IMR-90 (cell line): ENCODE measurements at regions not wholly inside any gene's neighbourhood (a gene's known extent, or its start where the extent isn't known, plus 50 kb on each side); places are given as distances from the start of the nearest gene placed in this dataset.
A peak's percentile ranks its signal among the peaks of the same experiment; 100 is the strongest.

Source experiments
- ATAC-seq: fragments of 200-7000 bp; cut with Tn5 transposase; 2 replicates; pipeline ENCODE4 v1.9.1; 2020; ENCODE audit warnings: low read depth, mild to moderate bottlenecking, moderate library complexity
- BruUV-seq: library from RNA; stranded (reverse); fragments of 400-500 nt; replicated peaks from 2 replicates; lab custom pipeline; 2021; lab: Mats Ljungman, UMichigan
- CTCF ChIA-PET: fragments of 300-600 bp; formaldehyde crosslinking; extraction: SDS; loops from one replicate; lab custom pipeline; 2021; ENCODE audit warnings: antibody characterized with exemption; lab: Yijun Ruan, JAX
- POLR2A ChIA-PET: fragments of 300-600 bp; sonication (Branson Sonifier 250); formaldehyde crosslinking; loops from one replicate; lab custom pipeline; 2022; ENCODE audit warnings: antibody characterized with exemption; ENCODE audit not compliant: unreplicated experiment; lab: Charles Lee
- DNase-seq: peaks from one replicate; pipeline ENCODE4 v3.0.0; 2013
- H2AFZ ChIP-seq: replicated peaks from 2 replicates; pipeline ENCODE3; 2013; ENCODE audit warnings: low read length, mild to moderate bottlenecking; ENCODE audit not compliant: poor library complexity
- H2AK5ac ChIP-seq: 2 replicates; pipeline ENCODE4 v1.6.1; 2013; ENCODE audit warnings: low read depth, low read length, inconsistent platforms
- H2AK9ac ChIP-seq: replicated peaks from 2 replicates; pipeline ENCODE3; 2013; ENCODE audit warnings: mild to moderate bottlenecking, low read depth, low read length, moderate library complexity; ENCODE audit not compliant: poor library complexity
- H2BK120ac ChIP-seq: 2 replicates; pipeline ENCODE4 v1.6.1; 2013; ENCODE audit warnings: low read depth, low read length, inconsistent platforms
- H2BK15ac ChIP-seq: 3 replicates; pipeline ENCODE4 v1.6.1; 2013; ENCODE audit warnings: low read depth, low read length, inconsistent platforms
- H2BK20ac ChIP-seq: 2 replicates; pipeline ENCODE4 v1.6.1; 2013; ENCODE audit warnings: low read depth, mild to moderate bottlenecking, inconsistent platforms, low read length, moderate library complexity
- H2BK5ac ChIP-seq: 2 replicates; pipeline ENCODE4 v1.6.1; 2013; ENCODE audit warnings: mild to moderate bottlenecking, low read depth, low read length, inconsistent platforms; ENCODE audit not compliant: poor library complexity, severe bottlenecking
- H3K14ac ChIP-seq: replicated peaks from 2 replicates; pipeline ENCODE4 v1.6.1; 2013; ENCODE audit warnings: low read depth, low read length, inconsistent platforms
- H3K18ac ChIP-seq: 2 replicates; pipeline ENCODE4 v1.6.1; 2013; ENCODE audit warnings: low read depth, low read length, control low read depth
- H3K23ac ChIP-seq: 2 replicates; pipeline ENCODE4 v1.6.1; 2013; ENCODE audit warnings: low read depth, low read length, inconsistent platforms
- H3K27ac ChIP-seq: 2 replicates; pipeline ENCODE4 v1.5.1; 2013; ENCODE audit warnings: mild to moderate bottlenecking, control low read depth, low read length; ENCODE audit not compliant: insufficient read depth
- H3K27me3 ChIP-seq: 2 replicates; pipeline ENCODE4 v1.6.1; 2013; ENCODE audit warnings: low read length; ENCODE audit not compliant: control insufficient read depth, insufficient read depth
- H3K36me3 ChIP-seq: 2 replicates; pipeline ENCODE4 v1.6.1; 2013; ENCODE audit warnings: low read length, mixed read lengths; ENCODE audit not compliant: control insufficient read depth, insufficient read depth
- H3K4ac ChIP-seq: 2 replicates; pipeline ENCODE4 v1.6.1; 2013; ENCODE audit warnings: low read depth, low read length, inconsistent platforms
- H3K4me1 ChIP-seq: 2 replicates; pipeline ENCODE4 v1.6.1; 2013; ENCODE audit warnings: low read length, mixed read lengths; ENCODE audit not compliant: control insufficient read depth, insufficient read depth
- H3K4me2 ChIP-seq: 2 replicates; pipeline ENCODE4 v1.6.1; 2013; ENCODE audit warnings: low read depth, mild to moderate bottlenecking, control low read depth, low read length, moderate library complexity
- H3K4me3 ChIP-seq: 2 replicates; pipeline ENCODE4 v1.5.1; 2013; ENCODE audit warnings: low read depth, mild to moderate bottlenecking, control low read depth, low read length, moderate library complexity; ENCODE audit not compliant: insufficient read depth
- H3K56ac ChIP-seq: 2 replicates; pipeline ENCODE4 v1.6.1; 2013; ENCODE audit warnings: low read length, inconsistent platforms; ENCODE audit not compliant: insufficient read depth; ENCODE audit errors: extremely low read depth
- H3K79me1 ChIP-seq, 2 experiments: 2 replicates each; pipeline ENCODE4 v1.6.1; 2013; ENCODE audit warnings: low read length in 2 of 2, inconsistent platforms in 1 of 2, low read depth in 1 of 2
- H3K9ac ChIP-seq: 2 replicates; pipeline ENCODE4 v1.6.1; 2013; ENCODE audit warnings: low read depth, low read length, control low read depth
- H3K9me1 ChIP-seq: 2 replicates; pipeline ENCODE4 v1.6.1; 2013; ENCODE audit warnings: low read length, inconsistent platforms; ENCODE audit not compliant: insufficient read depth
- H3K9me3 ChIP-seq: 2 replicates; pipeline ENCODE4 v1.6.1; 2013; ENCODE audit warnings: low read length; ENCODE audit not compliant: control insufficient read depth, insufficient read depth
- H4K20me1 ChIP-seq: 2 replicates; pipeline ENCODE4 v1.6.1; 2013; ENCODE audit warnings: low read length, inconsistent platforms; ENCODE audit not compliant: insufficient read depth
- H4K5ac ChIP-seq: 2 replicates; pipeline ENCODE4 v1.6.1; 2013; ENCODE audit warnings: mild to moderate bottlenecking, low read depth, low read length, control low read depth
- H4K8ac ChIP-seq, 2 experiments: 2 replicates each; pipeline ENCODE4 v1.6.1; 2013; ENCODE audit warnings: low read depth in 2 of 2, low read length in 2 of 2, control low read depth in 1 of 2, inconsistent platforms in 1 of 2
- H4K91ac ChIP-seq: 2 replicates; pipeline ENCODE4 v1.6.1; 2013; ENCODE audit warnings: low read depth, low read length, inconsistent platforms; ENCODE audit not compliant: insufficient read depth
- FOS ChIP-seq: fragments of 150-350 bp; IDR thresholded peaks from 2 replicates; pipeline ENCODE4 v1.6.1; 2016; ENCODE audit warnings: low read depth, low read length
- POLR2A ChIP-seq: IDR thresholded peaks from 2 replicates; pipeline ENCODE4 v1.6.1; 2012; ENCODE audit warnings: mild to moderate bottlenecking, low read depth, low read length
- USF2 ChIP-seq: fragments of 150-350 bp; IDR thresholded peaks from 2 replicates; pipeline ENCODE4 v1.6.1; 2017; ENCODE audit warnings: mild to moderate bottlenecking, antibody characterized with exemption, low read length, low read depth
- WGBS, 2 experiments: methylation state at CpG; one replicate each; pipeline versions ENCODE4 v1.1.5 to v1.1.7; 2013; ENCODE audit warnings: missing lambda C conversion rate in 2 of 2; ENCODE audit not compliant: insufficient read length in 1 of 2; ENCODE audit errors: extremely low coverage in 2 of 2; 5-methylcytosine and 5-hydroxymethylcytosine counted together
- dilution Hi-C: fragments of 300-500 bp; cut with HindIII; formaldehyde crosslinking; loops from one replicate; pipeline ENCODE4 v1.14.3; 2018; ENCODE audit warnings: low sequenced_read_pairs; ENCODE audit not compliant: unreplicated experiment
- in situ Hi-C: fragments of 300-500 bp; cut with MboI; formaldehyde crosslinking; loops from 3 replicates; pipeline ENCODE4 v1.14.3; 2019; ENCODE audit warnings: low sequenced_read_pairs, inconsistent platforms, mixed read lengths
- intact Hi-C: fragments of 100-400 bp; cut with micrococcal nuclease; formaldehyde crosslinking; loops from 2 replicates; pipeline ENCODE4 v1.10.0; 2022

- no peak overlapping the region for H2AFZ ChIP-seq
- no TSS peak for BruUV-seq
- no peaks in the 10 kb centered on the region for H4K20me1 ChIP-seq
- no peak overlapping the region for H2AK9ac ChIP-seq
- ChIA-PET POLR2A (no interaction called here), CTCF (no interaction called here)
- H4K5ac ChIP-seq: no peak overlapping the region
- H2BK15ac ChIP-seq: no peak overlapping the region
- H4K8ac ChIP-seq: peak overlapping the region in 1 of 2 experiments; percentile 34; a peak in 1 of 4 replicates
- 0 out of 2 replicates have a peak overlapping the region, but pooled peaks have one; percentile 32 for H3K4ac ChIP-seq
- TF ChIP-seq POLR2A: no peak
- peak; percentile 6; the same call in 1 of the 2 replicates for TF ChIP-seq FOS
- peak; percentile 73; the same call in 1 of the 2 replicates for TF ChIP-seq USF2
- no peak overlapping the region for H3K23ac ChIP-seq
- H3K18ac ChIP-seq: no peak overlapping the region
- H3K36me3 ChIP-seq: no peaks in the 10 kb centered on the region
- DNase-seq (peak; percentile 65), ATAC-seq (peak; percentile 57)
- H3K9ac ChIP-seq: no peak overlapping the region
- no peak overlapping the region for H4K91ac ChIP-seq
- intact Hi-C loops: loop anchor here (5.0 kb wide), 1 partner anchor 76 kb away; no protein-coding TSS in a partner anchor
- H3K27ac ChIP-seq: no peak overlapping the region
- no peak overlapping the region for H2BK5ac ChIP-seq
- no peak overlapping the region for H2BK120ac ChIP-seq
- no peak overlapping the region; the same call in 1 of the 2 replicates for H2BK20ac ChIP-seq
- no peak overlapping the region for H3K14ac ChIP-seq
- H3K4me2 ChIP-seq: no peak overlapping the region
- dilution Hi-C loops: no loop called here
- peak overlapping the region; percentile 9; the same call in 1 of the 2 replicates for H2AK5ac ChIP-seq
- no CpG with 5 or more reads among the region's 7 CpGs for WGBS, 2 experiments
- H3K56ac ChIP-seq: no peak overlapping the region
- no peak overlapping the region for H3K4me3 ChIP-seq
- H3K4me1 ChIP-seq: peaks cover 19% of the 10 kb centered on the region
- H3K27me3 ChIP-seq: no peaks in the 10 kb centered on the region
- no peaks in the 10 kb centered on the region for H3K79me1 ChIP-seq
- no peaks in the 10 kb centered on the region for H3K9me3 ChIP-seq
- in situ Hi-C loops: no loop called here
- peaks cover 24% of the 10 kb centered on the region for H3K9me1 ChIP-seq
Observed at GRCh38 chr13:44128552-44129001, 245.0 kb upstream of the SERP2 start.
